ENCODE measurements at regions not wholly inside any gene's neighbourhood (a gene's known extent, or its start where the extent isn't known, plus 50 kb on each side); places are given as distances from the start of the nearest gene placed in this dataset.

DNA sequence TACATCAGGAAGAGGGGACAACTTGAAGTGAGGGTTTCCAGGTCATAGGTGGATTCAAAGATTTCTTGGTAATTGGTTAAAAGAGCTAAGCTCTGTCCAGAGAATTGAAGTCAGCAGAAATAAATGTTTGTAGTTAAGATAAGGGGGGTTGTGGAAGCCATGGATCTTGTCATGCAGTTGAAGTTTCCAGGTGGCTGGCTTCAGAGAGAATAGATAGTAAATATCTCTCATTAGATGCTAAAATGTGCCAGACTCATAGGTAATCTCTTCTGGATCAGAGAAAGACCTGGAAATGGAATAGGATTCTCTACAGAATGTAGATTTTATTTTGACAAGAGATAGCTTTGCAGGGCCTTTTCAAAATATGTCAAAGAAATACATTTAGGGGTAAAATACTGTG lies 491.7 kb downstream of the PRR16 start:
- Histone ChIP-seq H3K79me2 (ENCODE audit: low read depth) (no peaks in the 10 kb centered on the region), H3K36me3 (no peaks in the 10 kb centered on the region), H3K9me3 (ENCODE audit: low read depth) (no peaks in the 10 kb centered on the region), H3K4me2 (no peak overlapping the region), H3K4me3 (no peak overlapping the region), H4K20me1 (ENCODE audit: low read depth) (no peaks in the 10 kb centered on the region), H2AFZ (replicated peaks) (no peak overlapping the region), H3K27me3 (no peaks in the 10 kb centered on the region), H3F3A (ENCODE audit: low read depth) (no peaks in the 10 kb centered on the region), H3K27ac (no peak overlapping the region), H3K4me1 (no peaks in the 10 kb centered on the region), H3K9ac (no peak overlapping the region)
- no peak for TF ChIP-seq EZH2phosphoT487 (IDR thresholded peaks at IDR 0.05)
- TF ChIP-seq EZH2 (IDR thresholded peaks at IDR 0.05) = no peak
- TF ChIP-seq, protein P1, sequence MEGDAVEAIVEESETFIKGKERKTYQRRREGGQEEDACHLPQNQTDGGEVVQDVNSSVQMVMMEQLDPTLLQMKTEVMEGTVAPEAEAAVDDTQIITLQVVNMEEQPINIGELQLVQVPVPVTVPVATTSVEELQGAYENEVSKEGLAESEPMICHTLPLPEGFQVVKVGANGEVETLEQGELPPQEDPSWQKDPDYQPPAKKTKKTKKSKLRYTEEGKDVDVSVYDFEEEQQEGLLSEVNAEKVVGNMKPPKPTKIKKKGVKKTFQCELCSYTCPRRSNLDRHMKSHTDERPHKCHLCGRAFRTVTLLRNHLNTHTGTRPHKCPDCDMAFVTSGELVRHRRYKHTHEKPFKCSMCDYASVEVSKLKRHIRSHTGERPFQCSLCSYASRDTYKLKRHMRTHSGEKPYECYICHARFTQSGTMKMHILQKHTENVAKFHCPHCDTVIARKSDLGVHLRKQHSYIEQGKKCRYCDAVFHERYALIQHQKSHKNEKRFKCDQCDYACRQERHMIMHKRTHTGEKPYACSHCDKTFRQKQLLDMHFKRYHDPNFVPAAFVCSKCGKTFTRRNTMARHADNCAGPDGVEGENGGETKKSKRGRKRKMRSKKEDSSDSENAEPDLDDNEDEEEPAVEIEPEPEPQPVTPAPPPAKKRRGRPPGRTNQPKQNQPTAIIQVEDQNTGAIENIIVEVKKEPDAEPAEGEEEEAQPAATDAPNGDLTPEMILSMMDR (IDR thresholded peaks at IDR 0.05) = no peak
- Mint-ChIP-seq H3K4me3 (no peak overlapping the region), H3K27ac (no peak overlapping the region), H3K4me1 (no peaks in the 10 kb centered on the region), H3K9me3 (peaks cover 23% of the 10 kb centered on the region), H3K27me3 (ENCODE audit: insufficient read depth, low read depth) (peaks cover 2% of the 10 kb centered on the region), H3K36me3 (no peaks in the 10 kb centered on the region)
- DNase-seq (ENCODE audit: low spot score) = no peak

DNA sequence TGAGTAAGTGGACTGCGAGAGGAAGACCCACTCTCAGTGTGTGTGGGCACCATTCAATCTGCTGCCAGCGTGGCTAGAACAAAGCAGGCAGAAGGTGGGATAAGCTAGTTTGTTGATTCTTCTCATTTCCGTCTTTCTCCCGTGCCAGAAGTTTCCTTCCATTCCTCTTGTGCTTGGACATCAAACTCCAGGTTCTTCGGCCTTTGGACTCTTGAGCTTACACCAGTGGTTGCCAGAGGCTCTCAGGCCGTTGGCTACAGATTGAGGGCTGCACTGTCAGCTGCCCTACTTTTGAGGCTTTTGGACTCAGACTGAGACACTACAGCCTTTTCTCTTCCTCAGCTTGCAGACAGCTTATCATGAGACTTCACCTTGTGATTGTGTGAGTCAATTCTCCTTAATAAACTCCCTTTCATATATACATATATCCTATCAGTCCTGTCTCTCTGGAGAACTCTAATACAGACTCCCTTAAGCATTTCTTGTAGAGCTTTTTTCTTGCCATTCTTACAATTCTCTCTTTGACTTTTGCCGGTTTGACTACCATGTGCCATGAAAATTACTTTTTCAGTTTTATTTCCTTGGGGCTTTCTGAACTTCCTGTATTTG lies 494.9 kb downstream of the PRR16 start:
- Mint-ChIP-seq H3K4me1 (no peaks in the 10 kb centered on the region), H3K9me3 (peaks cover 5% of the 10 kb centered on the region), H3K4me3 (no peak overlapping the region), H3K36me3 (no peaks in the 10 kb centered on the region), H3K27me3 (ENCODE audit: insufficient read depth, low read depth) (no peaks in the 10 kb centered on the region), H3K27ac (no peak overlapping the region)
- no peaks in the 10 kb centered on the region for H4K20me1 ChIP-seq (ENCODE audit: low read depth)
- H2AFZ ChIP-seq (replicated peaks) = no peak overlapping the region
- H3K4me3 ChIP-seq = no peak overlapping the region
- no peaks in the 10 kb centered on the region for H3K36me3 ChIP-seq
- no peak overlapping the region for H3K9ac ChIP-seq
- no peak overlapping the region for H3K4me2 ChIP-seq
- no peak for DNase-seq (ENCODE audit: low spot score)
- H3K27ac ChIP-seq = no peak overlapping the region
- TF ChIP-seq EZH2 (IDR thresholded peaks at IDR 0.05) = no peak
- TF ChIP-seq EZH2phosphoT487 (IDR thresholded peaks at IDR 0.05) = no peak
- TF ChIP-seq, protein P1 (IDR thresholded peaks at IDR 0.05) = no peak
- H3K79me2 ChIP-seq (ENCODE audit: low read depth) = no peaks in the 10 kb centered on the region
- H3F3A ChIP-seq (ENCODE audit: low read depth) = no peaks in the 10 kb centered on the region
- no peaks in the 10 kb centered on the region for H3K4me1 ChIP-seq
- H3K27me3 ChIP-seq = no peaks in the 10 kb centered on the region
- no peaks in the 10 kb centered on the region for H3K9me3 ChIP-seq (ENCODE audit: low read depth)

DNA sequence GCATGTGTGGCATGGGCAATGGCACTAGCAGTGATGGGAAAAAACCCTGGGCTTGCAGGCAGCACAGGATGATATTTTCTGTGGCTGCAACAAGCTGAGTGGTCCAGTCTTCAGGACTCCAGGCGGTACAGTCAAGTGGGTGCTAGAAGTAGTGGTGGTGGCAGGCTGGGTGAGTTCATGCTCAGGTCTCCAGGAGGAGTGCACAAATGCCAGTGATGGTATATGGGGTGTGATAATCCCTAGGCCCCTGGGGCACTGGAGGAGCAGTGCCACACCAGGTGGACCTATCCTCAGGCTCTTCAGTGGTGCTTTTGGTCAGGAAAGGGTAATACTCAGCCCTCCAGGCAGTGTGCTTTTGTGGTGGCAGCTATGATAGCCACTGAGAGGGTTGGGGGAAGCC lies 496.4 kb downstream of the PRR16 start:
- H3K27ac Mint-ChIP-seq = no peak overlapping the region
- H3K27me3 ChIP-seq = no peaks in the 10 kb centered on the region
- no peaks in the 10 kb centered on the region for H3F3A ChIP-seq (ENCODE audit: low read depth)
- H3K27me3 Mint-ChIP-seq (ENCODE audit: insufficient read depth, low read depth) = no peaks in the 10 kb centered on the region
- no peak for TF ChIP-seq EZH2 (IDR thresholded peaks at IDR 0.05)
- TF ChIP-seq EZH2phosphoT487 (IDR thresholded peaks at IDR 0.05) = no peak
- TF ChIP-seq, protein P1 (IDR thresholded peaks at IDR 0.05) = no peak
- no peaks in the 10 kb centered on the region for H3K4me1 ChIP-seq
- no peaks in the 10 kb centered on the region for H3K9me3 Mint-ChIP-seq
- H3K36me3 ChIP-seq = no peaks in the 10 kb centered on the region
- no peak overlapping the region for H2AFZ ChIP-seq (replicated peaks)
- no peak overlapping the region for H3K4me2 ChIP-seq
- no peaks in the 10 kb centered on the region for H3K4me1 Mint-ChIP-seq
- H3K4me3 ChIP-seq = no peak overlapping the region
- no peak overlapping the region for H3K4me3 Mint-ChIP-seq
- no peak overlapping the region for H3K27ac ChIP-seq
- no peak overlapping the region for H3K9ac ChIP-seq
- H3K9me3 ChIP-seq (ENCODE audit: low read depth) = no peaks in the 10 kb centered on the region
- no peaks in the 10 kb centered on the region for H3K79me2 ChIP-seq (ENCODE audit: low read depth)
- DNase-seq (ENCODE audit: low spot score) = no peak
- no peaks in the 10 kb centered on the region for H3K36me3 Mint-ChIP-seq
- no peaks in the 10 kb centered on the region for H4K20me1 ChIP-seq (ENCODE audit: low read depth)

All from neural progenitor cell (in vitro differentiated cells).